ENCODE measurements at regions not wholly inside any gene's neighbourhood (a gene's known extent, or its start where the extent isn't known, plus 50 kb on each side); places are given as distances from the start of the nearest gene placed in this dataset.
A peak's percentile ranks its signal among the peaks of the same experiment; 100 is the strongest.
"Not testable (repeated sequence)": the region's sequence is repeated elsewhere in the genome, so short reads cannot be mapped to it uniquely, and the experiment has no call there.

DNA sequence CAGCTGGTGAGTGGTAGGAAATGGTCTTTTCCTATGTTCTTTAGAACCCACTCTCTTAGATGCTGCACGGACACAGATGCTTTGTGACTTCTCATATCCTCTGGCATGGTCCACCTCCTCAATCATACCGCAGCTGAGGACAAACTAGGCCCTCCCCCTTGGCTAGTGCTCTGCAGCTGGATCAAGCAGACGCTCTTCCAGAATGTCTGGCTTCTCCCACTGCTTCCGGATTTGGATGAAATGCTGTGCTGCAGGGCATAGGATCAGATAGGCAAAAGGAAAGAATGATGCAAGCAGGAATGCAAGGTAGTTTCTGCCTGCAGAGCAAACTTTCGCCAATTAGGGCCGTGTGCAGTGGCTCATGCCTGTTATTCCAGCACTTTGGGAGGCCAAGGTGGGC lies 75.7 kb upstream of the SLC4A7 start:
- DNase-seq, result peak; percentile 76
- H3K4me3 ChIP-seq (ENCODE audit: low read depth, low read length), result no peak overlapping the region
- H3K36me3 ChIP-seq, result no peaks in the 10 kb centered on the region
- peaks cover 3% of the 10 kb centered on the region; the same call in 1 of the 2 replicates for H3K4me1 ChIP-seq
- H3K9me3 ChIP-seq, result no peaks in the 10 kb centered on the region
- no peaks in the 10 kb centered on the region for H3K27me3 ChIP-seq
- TF ChIP-seq, protein P1, sequence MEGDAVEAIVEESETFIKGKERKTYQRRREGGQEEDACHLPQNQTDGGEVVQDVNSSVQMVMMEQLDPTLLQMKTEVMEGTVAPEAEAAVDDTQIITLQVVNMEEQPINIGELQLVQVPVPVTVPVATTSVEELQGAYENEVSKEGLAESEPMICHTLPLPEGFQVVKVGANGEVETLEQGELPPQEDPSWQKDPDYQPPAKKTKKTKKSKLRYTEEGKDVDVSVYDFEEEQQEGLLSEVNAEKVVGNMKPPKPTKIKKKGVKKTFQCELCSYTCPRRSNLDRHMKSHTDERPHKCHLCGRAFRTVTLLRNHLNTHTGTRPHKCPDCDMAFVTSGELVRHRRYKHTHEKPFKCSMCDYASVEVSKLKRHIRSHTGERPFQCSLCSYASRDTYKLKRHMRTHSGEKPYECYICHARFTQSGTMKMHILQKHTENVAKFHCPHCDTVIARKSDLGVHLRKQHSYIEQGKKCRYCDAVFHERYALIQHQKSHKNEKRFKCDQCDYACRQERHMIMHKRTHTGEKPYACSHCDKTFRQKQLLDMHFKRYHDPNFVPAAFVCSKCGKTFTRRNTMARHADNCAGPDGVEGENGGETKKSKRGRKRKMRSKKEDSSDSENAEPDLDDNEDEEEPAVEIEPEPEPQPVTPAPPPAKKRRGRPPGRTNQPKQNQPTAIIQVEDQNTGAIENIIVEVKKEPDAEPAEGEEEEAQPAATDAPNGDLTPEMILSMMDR (IDR thresholded peaks at IDR 0.05; ENCODE audit: low read depth, low read length), result no peak

DNA sequence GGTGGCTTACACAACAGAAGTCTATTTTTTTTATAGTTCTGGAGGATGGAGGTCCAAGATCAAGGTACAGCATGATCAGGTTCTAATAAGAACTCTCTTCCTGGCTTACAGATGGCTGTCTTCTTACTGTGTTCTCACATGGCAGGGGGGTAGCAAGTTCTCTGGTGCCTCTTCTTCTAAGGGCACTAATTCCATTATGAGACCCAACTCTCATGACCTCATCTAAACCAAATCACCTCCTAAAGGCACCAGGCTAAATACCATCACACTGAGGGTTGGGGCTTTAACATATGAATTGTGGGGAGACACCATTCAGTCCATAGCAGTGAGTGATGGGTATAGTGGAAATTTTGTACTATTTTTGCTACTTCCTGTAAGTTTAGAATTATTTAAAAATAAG lies 75.2 kb upstream of the SLC4A7 start:
- Histone ChIP-seq H3K27me3 (no peaks in the 10 kb centered on the region), H3K36me3 (no peaks in the 10 kb centered on the region), H3K4me1 (peaks cover 3% of the 10 kb centered on the region; the same call in 1 of the 2 replicates), H3K9me3 (no peaks in the 10 kb centered on the region), H3K4me3 (ENCODE audit: low read depth, low read length) (no peak overlapping the region)
- TF ChIP-seq, protein P1 (IDR thresholded peaks at IDR 0.05; ENCODE audit: low read depth, low read length), result no peak
- no peak for DNase-seq

DNA sequence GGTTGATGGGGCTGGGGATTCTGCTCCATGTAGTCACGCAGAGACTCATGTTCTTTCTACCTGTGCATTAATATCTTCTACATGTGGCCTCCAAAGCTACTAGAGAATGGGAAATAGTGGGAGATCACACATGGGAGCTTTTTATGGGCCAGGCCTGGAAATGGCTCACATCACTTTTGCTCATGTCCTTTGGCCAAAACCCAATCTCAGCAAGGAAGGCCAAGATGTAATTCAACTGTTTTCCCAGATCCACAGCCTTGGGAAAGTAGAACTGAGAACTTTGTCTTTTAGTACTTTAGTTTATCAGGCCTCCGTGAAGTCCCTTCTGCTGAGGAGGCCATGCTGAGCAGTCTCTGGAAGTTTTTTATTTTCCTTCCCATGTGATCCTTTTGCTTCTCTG lies 73.2 kb upstream of the SLC4A7 start:
- Histone ChIP-seq H3K9me3 (no peaks in the 10 kb centered on the region), H3K4me1 (peaks cover 3% of the 10 kb centered on the region; the same call in 1 of the 2 replicates), H3K36me3 (no peaks in the 10 kb centered on the region), H3K4me3 (ENCODE audit: low read depth, low read length) (no peak overlapping the region), H3K27me3 (no peaks in the 10 kb centered on the region)
- TF ChIP-seq, protein P1 (IDR thresholded peaks at IDR 0.05; ENCODE audit: low read depth, low read length), result no peak
- no peak for DNase-seq

DNA sequence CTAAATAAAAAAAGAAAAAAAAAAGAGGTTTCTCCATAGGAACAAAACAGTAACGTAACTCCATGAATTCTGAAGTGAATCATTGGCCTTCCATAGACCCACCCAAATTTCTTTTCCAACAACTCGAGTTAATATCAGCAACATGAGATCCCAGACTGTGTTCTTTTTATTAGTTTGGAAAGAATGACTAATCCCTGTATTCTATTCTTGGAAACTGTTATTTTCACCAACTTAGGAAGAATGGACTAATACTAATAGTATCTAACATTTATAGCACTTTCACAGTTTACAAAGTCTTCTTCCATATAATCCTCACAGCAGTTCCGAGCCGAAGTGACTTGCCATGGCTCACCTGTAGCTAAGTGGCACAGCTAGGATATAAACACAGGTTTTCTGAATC lies 72.7 kb upstream of the SLC4A7 start:
- no peak overlapping the region for H3K4me3 ChIP-seq (ENCODE audit: low read depth, low read length)
- TF ChIP-seq, protein P1 (IDR thresholded peaks at IDR 0.05; ENCODE audit: low read depth, low read length), result no peak
- H3K9me3 ChIP-seq, result no peaks in the 10 kb centered on the region
- H3K4me1 ChIP-seq, result peaks cover 3% of the 10 kb centered on the region; the same call in 1 of the 2 replicates
- no peaks in the 10 kb centered on the region for H3K36me3 ChIP-seq
- no peak for DNase-seq
- H3K27me3 ChIP-seq, result no peaks in the 10 kb centered on the region

DNA sequence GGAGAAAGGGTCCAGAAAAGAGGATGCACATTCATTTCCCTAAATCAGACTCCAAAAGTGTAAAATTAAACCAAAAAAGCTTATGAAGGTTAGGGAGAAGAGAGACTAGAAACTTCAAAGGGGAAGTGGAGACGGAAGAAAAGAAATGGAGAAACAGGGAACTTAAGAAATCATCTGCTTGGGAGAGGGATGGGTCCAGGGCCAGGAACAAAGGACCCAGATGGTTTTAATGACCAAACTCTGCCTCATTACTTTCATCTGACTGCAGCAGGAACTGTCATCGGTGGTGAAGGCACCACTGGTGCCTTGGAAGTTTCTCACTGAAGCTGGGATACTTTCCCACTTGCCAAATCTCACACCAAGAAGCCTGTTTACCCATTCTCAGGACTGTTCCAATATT lies 70.5 kb upstream of the SLC4A7 start:
- H3K27me3 ChIP-seq, result no peaks in the 10 kb centered on the region
- TF ChIP-seq, protein P1 (IDR thresholded peaks at IDR 0.05; ENCODE audit: low read depth, low read length), result no peak
- H3K4me3 ChIP-seq (ENCODE audit: low read depth, low read length), result no peak overlapping the region
- DNase-seq, result no peak
- H3K36me3 ChIP-seq, result no peaks in the 10 kb centered on the region
- no peaks in the 10 kb centered on the region for H3K9me3 ChIP-seq
- H3K4me1 ChIP-seq, result no peaks in the 10 kb centered on the region

DNA sequence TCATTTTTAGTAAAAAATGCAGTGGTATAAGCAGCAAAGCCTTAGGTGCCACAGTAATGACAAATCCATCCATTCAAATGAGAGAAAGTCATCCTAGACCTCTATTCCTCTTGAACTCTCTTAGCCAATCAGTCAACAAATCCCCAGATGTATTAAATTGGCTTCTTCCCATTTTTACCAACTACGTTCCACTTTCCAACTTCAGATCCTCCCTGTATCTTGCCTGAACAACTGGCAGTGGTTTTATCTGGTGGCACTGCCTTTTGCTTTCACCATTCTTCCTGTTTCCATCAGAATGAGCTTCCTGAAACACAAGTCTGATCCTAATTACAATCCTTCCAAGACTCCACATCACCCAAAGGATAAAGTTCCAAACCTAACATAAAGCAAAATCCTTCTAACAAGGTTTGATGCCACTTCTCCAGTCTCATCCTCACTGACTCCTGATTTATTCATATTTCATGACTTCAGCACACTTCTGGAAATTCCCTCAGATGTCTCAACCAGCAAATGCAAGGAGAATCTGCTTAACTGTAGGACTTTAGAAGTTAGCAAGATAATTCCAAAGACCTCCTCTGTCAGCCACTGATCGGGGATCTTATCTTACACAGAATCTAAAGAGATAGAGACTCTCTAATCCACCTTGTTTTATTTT lies 69.8 kb upstream of the SLC4A7 start:
- no peaks in the 10 kb centered on the region for H3K4me1 ChIP-seq
- TF ChIP-seq, protein P1 (IDR thresholded peaks at IDR 0.05; ENCODE audit: low read depth, low read length), result no peak
- H3K4me3 ChIP-seq (ENCODE audit: low read depth, low read length), result no peak overlapping the region
- DNase-seq, result no peak
- H3K9me3 ChIP-seq, result no peaks in the 10 kb centered on the region
- no peaks in the 10 kb centered on the region for H3K36me3 ChIP-seq
- H3K27me3 ChIP-seq, result no peaks in the 10 kb centered on the region

DNA sequence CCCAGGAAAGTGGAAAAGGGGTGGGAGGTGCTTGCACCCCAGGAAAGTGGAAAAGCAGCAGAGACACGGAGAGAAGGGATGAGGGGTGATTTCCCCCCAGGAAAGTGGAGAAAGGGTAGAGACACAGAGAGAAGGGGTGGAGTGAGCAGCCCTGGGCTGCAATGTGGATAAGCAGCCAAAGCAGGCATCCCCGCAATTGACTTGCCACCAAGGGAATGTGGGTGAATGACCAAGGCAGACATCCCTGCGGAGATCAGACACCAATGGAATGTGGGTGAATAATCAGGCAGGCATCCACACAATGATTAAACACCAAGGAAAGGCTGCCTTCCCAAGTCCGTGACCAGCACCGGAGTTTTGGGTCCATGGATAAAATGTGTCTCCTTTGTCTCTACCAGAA lies 68.5 kb upstream of the SLC4A7 start:
- not testable (repeated sequence) for DNase-seq; H3K36me3 ChIP-seq; H3K4me3 ChIP-seq (ENCODE audit: low read depth, low read length); H3K27me3 ChIP-seq; H3K9me3 ChIP-seq; H3K4me1 ChIP-seq

DNA sequence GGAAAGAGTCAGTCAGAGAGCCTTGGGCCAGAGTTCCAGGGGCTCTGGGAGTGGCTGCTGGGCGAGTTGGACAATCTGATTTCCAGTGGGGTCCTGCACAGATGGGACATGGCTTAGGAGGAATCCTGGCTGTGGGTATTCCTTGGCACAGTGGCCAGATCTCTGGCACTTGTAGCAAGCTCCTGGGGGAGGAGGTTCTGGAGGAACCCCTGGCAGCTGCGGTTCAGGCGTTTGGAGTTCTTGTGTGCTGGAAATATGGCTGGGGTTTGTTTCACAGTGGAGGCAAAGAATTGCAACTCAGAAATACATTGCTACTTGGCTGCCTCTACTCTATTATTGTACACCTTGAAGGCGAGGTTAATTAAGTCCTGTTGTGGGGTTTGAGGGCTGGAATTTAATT lies 67.2 kb upstream of the SLC4A7 start:
- not testable (repeated sequence) for H3K4me3 ChIP-seq (ENCODE audit: low read depth, low read length); H3K36me3 ChIP-seq; H3K27me3 ChIP-seq; H3K9me3 ChIP-seq; DNase-seq; H3K4me1 ChIP-seq
